ENCODE measurements at regions not wholly inside any gene's neighbourhood (a gene's known extent, or its start where the extent isn't known, plus 50 kb on each side); places are given as distances from the start of the nearest gene placed in this dataset.

GRCh38 chr5:68875351-68875750 is 218.5 kb upstream of the SLC30A5 start:
- no peaks in the 10 kb centered on the region for H3K27me3 ChIP-seq (replicated peaks in 1 of 4; ENCODE audit: control extremely low read depth in 1 of 4, control insufficient read depth in 3 of 4, insufficient read depth in 4 of 4, low read length in 3 of 4)
- no peak overlapping the region for H3K4me3 Mint-ChIP-seq
- H3K4me3 ChIP-seq (ENCODE audit: control extremely low read depth in 1 of 5, extremely low read depth in 1 of 5, insufficient read depth in 1 of 5, low read depth in 2 of 5, low read length in 4 of 5): no peak overlapping the region
- H3K4me2 ChIP-seq (replicated peaks; ENCODE audit: low read depth, low read length, poor library complexity, severe bottlenecking): no peak overlapping the region
- ATAC-seq (ENCODE audit: low read depth) (no peak), DNase-seq (no peak)
- H3K9me3 ChIP-seq (ENCODE audit: control extremely low read depth in 1 of 3, control insufficient read depth in 2 of 3, insufficient read depth in 1 of 3, low read length in 2 of 3): no peaks in the 10 kb centered on the region
- ChIA-PET POLR2A (no interaction called here), CTCF (no interaction called here)
- intact Hi-C loops (cut with micrococcal nuclease): no loop called here
- 93% methylated on average over 2 of the region's 3 CpGs for WGBS (ENCODE audit: insufficient coverage)
- no peaks in the 10 kb centered on the region for H3K27me3 Mint-ChIP-seq
- no peaks in the 10 kb centered on the region for H3K4me1 ChIP-seq (ENCODE audit: control insufficient read depth in 2 of 2, insufficient read depth in 2 of 2, low read length in 2 of 2)
- no peak overlapping the region for H2AFZ ChIP-seq (ENCODE audit: insufficient read depth, low read depth, low read length, poor library complexity, severe bottlenecking)
- H3K27ac ChIP-seq (ENCODE audit: low read length in 2 of 2): no peak overlapping the region
- no peaks in the 10 kb centered on the region for H3K4me1 Mint-ChIP-seq
- no peaks in the 10 kb centered on the region for H3K79me2 ChIP-seq (ENCODE audit: control insufficient read depth, insufficient read depth, low read length)
- H3K27ac Mint-ChIP-seq: no peak overlapping the region
- H3K36me3 ChIP-seq (replicated peaks in 1 of 2; ENCODE audit: control extremely low read depth in 1 of 2, control insufficient read depth in 1 of 2, extremely low read depth in 1 of 2, insufficient read depth in 2 of 2, low read length in 1 of 2): no peaks in the 10 kb centered on the region
- no peak for TF ChIP-seq CTCF (IDR thresholded peaks at IDR 0.05)
- TF ChIP-seq EZH2 (IDR thresholded peaks at IDR 0.05; ENCODE audit: borderline replicate concordance, insufficient read depth, low read depth, low read length, poor library complexity, severe bottlenecking): no peak
- no peak overlapping the region for H3K9ac ChIP-seq (ENCODE audit: low read length)
- H3K9me3 Mint-ChIP-seq (ENCODE audit: insufficient read depth): no peaks in the 10 kb centered on the region
- H4K20me1 ChIP-seq (ENCODE audit: control insufficient read depth, insufficient read depth, low read length, poor library complexity, severe bottlenecking): no peaks in the 10 kb centered on the region

- Histone ChIP-seq H3K36me3 (replicated peaks in 1 of 2; ENCODE audit: control extremely low read depth in 1 of 2, control insufficient read depth in 1 of 2, extremely low read depth in 1 of 2, insufficient read depth in 2 of 2, low read length in 1 of 2) (no peaks in the 10 kb centered on the region), H3K4me2 (replicated peaks; ENCODE audit: low read depth, low read length, poor library complexity, severe bottlenecking) (no peak overlapping the region), H3K9ac (ENCODE audit: low read length) (no peak overlapping the region), H3K27ac (ENCODE audit: low read length in 2 of 2) (no peak overlapping the region), H4K20me1 (ENCODE audit: control insufficient read depth, insufficient read depth, low read length, poor library complexity, severe bottlenecking) (no peaks in the 10 kb centered on the region), H3K79me2 (ENCODE audit: control insufficient read depth, insufficient read depth, low read length) (no peaks in the 10 kb centered on the region), H3K9me3 (ENCODE audit: control extremely low read depth in 1 of 3, control insufficient read depth in 2 of 3, insufficient read depth in 1 of 3, low read length in 2 of 3) (no peaks in the 10 kb centered on the region), H3K4me1 (ENCODE audit: control insufficient read depth in 2 of 2, insufficient read depth in 2 of 2, low read length in 2 of 2) (no peaks in the 10 kb centered on the region), H3K27me3 (replicated peaks in 1 of 4; ENCODE audit: control extremely low read depth in 1 of 4, control insufficient read depth in 3 of 4, insufficient read depth in 4 of 4, low read length in 3 of 4) (no peaks in the 10 kb centered on the region), H2AFZ (ENCODE audit: insufficient read depth, low read depth, low read length, poor library complexity, severe bottlenecking) (no peak overlapping the region), H3K4me3 (ENCODE audit: control extremely low read depth in 1 of 5, extremely low read depth in 1 of 5, insufficient read depth in 1 of 5, low read depth in 2 of 5, low read length in 4 of 5) (no peak overlapping the region)
- DNase-seq: no peak
- no peak overlapping the region for H3K27ac Mint-ChIP-seq
- intact Hi-C loops (cut with micrococcal nuclease): no loop called here
- peaks cover 3% of the 10 kb centered on the region for H3K9me3 Mint-ChIP-seq (ENCODE audit: insufficient read depth)
- WGBS (ENCODE audit: insufficient coverage): 90% methylated on average over 2 of the region's 8 CpGs
- no peak overlapping the region for H3K4me3 Mint-ChIP-seq
- no peak for ATAC-seq (ENCODE audit: low read depth)
- peaks cover 13% of the 10 kb centered on the region for H3K27me3 Mint-ChIP-seq
- ChIA-PET POLR2A (no interaction called here), CTCF (no interaction called here)
- peaks cover 3% of the 10 kb centered on the region for H3K4me1 Mint-ChIP-seq
- no peak for TF ChIP-seq EZH2 (IDR thresholded peaks at IDR 0.05; ENCODE audit: borderline replicate concordance, insufficient read depth, low read depth, low read length, poor library complexity, severe bottlenecking)
- TF ChIP-seq CTCF (IDR thresholded peaks at IDR 0.05): no peak
Observed at GRCh38 chr5:68883436-68883835, 210.4 kb upstream of the SLC30A5 start.
